Medulla oblongata (tissue), 1 donor: ENCODE measurements at regions not wholly inside any gene's neighbourhood (a gene's known extent, or its start where the extent isn't known, plus 50 kb on each side); places are given as distances from the start of the nearest gene placed in this dataset.
"Not testable (repeated sequence)": the region's sequence is repeated elsewhere in the genome, so short reads cannot be mapped to it uniquely, and the experiment has no call there.

Source experiments
- DNase-seq: peaks from one replicate; pipeline ENCODE4 v3.0.0-alpha.2; 2015; ENCODE audit errors: extremely low spot score

DNA sequence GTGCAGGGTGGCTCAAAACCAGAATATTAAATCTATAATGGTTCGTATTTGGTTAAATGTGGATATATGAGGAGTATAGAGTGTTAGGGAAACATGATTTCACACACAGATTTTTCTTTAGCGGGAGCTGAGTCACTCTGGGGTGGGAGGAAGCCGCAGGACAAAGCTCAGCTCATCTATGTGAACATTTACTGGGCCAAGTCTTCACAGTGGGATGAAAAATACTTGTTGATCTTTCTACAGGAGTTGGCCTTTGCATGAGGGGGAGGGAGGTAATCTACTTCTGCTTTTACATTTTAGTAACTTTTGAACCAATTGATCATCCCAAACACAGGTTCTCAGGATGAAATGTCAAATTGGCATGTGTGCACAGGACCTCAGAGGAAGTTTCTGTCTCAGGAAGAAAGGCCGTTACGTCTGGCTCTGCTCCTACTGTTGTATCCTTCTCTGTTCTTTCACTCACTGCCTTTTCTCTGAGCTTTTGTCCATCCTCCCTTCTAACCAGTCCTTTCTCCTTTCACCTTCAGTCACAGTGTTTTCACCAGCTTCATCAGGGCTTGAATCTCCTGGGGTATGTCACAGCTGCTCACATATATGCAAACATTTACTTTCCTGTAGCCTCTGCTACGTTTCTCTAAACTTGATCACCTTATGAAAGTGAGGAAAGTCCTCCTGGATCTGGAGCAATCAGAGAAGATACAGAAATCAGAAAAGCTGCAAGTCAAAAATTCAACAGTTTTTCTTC is 943.3 kb upstream of the FANCL start:
- DNase-seq = no peak

DNA sequence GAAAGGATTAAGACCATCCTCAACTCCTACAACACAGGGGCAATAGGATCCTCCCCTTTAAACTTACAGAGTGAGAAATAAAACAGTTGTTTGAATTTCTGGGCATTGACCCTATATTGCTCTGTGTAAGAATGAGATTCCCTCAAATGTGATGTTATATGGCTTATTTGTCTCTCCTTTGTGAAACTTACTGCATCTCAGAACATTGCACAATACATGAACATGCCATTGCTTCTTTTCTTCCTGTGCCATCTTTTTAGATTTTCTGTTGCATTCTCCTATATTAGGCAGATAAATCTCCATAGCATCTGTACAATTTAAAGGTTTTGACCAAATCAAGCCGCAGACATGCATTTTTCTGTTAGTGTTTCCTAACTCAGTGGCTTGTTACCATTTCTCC is 941.9 kb upstream of the FANCL start:
- DNase-seq = no peak

DNA sequence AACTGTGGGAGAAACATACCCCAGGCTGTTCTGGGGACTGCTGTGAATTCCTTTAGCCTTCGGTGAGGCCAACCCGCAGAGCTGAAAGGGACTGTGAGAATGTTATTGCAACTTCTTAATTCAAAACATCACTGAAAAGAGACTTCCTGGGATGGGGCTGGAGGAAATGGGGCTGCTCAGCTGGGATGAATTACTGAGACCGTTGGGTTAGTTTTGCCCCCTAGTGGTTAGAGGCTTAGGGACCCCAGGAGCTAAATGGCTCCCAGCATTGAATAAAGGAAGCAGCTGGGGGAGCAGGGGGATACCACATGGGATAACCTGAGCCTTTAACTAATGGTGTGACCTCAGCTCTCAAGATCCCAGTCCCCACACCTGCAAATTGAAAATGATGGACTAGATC is 941.1 kb upstream of the FANCL start:
- peak; percentile 57 for DNase-seq

DNA sequence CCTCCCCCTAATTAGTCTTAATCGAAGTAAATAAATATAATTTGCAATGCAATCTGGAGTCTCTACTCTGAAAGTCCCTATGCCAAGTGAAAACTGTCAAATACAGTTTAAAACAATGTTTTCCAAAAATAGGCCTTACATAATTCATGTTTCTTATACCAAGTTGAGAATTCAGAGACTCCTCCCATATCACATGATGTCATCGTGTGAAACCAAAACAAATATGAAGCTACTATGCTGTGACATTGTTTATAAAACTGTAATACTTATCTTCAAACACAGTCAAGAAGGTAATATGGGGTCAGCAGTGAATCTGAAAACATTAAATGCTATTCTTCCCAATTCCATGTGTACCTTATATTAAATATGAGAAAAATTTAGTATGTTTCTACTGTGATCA is 940.2 kb upstream of the FANCL start:
- DNase-seq = no peak

DNA sequence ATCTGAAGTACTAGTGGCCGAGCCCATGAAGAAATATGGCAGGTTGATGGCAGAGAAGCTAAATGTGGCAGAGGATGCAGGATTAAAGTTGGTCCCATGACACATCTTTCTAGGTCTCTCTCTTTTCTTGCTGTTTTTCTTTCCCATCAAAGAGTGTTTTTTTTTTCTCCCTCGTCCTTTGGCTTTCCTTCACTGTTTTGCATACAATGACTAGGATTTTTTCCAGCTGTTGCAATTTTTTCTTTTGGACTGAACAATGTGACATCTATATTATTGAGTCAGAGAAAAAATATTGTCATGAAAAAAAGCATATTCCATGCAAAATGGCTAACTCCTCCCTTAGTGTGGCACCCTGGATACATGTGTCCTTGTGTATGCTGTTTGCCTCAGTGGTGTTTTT is 939.5 kb upstream of the FANCL start:
- no peak for DNase-seq

DNA sequence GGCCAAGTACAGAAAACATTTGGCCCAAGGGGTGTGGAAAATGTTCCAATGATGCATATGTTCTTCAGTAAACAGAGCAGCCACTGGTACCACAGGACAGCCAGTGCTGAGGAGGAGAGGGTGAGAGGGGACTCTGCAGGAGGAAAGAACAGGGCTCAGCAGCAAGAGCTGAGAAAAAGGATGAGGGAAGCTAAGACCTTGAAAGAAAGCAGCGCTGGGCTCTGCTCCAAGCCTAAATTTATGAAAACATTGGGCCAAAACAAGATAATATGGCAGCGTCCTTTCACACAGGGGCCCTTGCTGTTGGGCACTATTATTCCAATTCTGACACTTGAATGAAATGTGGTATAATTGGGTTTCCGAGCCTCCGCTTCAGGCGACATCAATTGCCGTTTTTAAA is 939.0 kb upstream of the FANCL start:
- no peak for DNase-seq

DNA sequence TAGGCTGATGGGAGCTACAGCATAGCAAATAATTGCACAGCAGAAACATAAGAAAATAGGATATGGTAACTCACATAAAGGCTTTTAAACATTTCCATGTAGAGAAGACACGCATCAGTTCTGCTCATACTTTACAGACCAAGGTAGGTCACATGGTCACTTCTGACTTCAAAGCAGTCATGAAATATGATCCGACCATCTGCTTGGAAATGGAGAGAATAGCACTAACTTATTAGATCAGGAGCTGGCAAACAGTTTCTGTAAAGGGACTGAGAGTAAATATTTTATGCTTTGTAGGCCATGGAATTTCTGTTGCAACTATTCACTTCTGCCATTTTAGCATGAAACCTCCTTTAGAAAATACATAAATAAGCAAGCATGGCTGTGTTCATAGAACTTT is 936.6 kb upstream of the FANCL start:
- DNase-seq = no peak

DNA sequence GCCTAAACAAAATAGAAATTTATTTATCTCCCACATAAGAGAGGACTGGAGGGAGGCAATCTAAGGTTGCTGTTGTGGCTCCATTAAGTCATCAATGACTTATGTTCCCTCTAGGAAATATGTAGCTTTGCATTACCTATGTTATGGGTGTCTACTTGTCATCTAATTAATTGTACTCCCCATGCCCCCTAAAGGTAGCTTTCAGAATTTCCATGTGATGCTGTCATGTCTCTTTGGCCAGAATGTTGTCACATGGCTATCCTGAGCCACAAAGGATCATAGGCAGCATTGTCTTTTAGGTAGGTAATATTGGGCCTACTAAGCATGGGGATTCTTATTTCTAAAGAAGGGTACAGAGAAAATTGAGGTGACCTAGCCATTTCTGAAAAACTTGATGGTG is 935.6 kb upstream of the FANCL start:
- no peak for DNase-seq

DNA sequence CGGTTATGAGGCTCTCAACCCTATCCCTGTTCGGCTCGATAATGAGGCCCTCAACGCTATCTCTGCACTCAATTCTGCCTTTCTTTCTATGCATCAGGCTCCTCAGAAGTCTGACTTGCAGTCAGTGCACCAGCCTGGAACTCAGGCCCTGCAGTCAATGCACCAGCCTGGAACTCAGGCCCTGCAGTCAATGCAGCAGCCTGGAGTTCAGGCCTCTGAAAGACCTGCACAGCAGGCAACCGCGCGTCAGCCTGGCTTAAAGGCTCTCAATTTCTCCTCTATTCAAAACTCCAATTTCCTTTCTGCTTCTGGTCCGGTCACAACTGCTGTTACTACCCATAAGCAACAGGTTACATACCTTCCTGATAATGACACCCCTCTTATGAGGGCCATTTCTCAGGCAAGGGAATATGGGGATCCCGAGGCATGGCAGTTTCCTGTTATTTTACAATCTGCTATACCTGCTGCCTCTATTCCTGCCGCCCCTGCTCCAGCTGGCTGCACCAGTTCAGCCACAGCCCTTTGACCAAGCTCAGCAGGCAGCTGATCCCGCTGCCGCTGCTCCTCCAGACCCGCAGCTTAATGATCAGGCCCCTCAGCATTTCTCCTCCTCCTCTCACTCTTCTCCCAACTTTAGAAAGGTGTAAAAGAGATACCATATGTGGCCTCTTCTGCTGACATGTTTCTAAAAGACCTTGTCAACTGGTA is 933.6 kb upstream of the FANCL start:
- no peak for DNase-seq

DNA sequence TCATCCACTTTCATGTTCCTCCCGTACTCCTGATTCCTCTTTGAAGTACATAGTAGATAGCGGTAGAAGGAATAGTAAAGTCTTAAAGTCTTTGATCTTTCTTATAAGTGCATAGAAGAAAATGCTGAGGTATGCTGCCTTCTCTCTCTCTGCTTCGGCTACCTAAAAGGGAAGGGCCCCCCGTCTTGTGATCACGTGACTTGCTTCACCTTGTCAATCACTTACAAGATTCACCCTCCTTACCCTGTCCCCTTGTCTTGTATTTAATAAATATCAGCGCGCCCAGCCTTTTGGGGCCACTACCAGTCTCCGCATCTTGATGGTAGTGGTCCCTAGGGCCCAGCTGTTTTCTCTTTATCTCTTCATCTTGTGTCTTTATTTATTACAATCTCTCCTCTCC is 932.2 kb upstream of the FANCL start:
- DNase-seq = no peak

DNA sequence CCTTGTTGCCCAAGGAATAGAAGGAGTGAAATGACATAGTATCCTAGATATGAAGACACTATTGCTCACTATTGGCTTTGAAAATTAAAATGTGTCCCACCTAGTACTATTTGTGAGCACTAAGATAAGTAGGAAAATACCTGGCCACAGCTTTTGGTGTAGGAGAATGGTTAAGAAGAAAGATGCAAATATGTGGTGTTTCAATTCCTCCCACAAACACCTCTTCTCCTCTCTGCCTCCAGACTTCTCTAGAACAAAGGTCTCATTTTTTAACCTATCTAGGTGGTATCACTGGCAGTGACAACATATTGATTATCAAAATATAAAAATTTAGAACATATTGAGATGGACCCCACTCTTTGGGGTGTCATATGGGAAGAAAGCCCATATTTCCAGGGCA is 929.9 kb upstream of the FANCL start:
- DNase-seq = no peak

DNA sequence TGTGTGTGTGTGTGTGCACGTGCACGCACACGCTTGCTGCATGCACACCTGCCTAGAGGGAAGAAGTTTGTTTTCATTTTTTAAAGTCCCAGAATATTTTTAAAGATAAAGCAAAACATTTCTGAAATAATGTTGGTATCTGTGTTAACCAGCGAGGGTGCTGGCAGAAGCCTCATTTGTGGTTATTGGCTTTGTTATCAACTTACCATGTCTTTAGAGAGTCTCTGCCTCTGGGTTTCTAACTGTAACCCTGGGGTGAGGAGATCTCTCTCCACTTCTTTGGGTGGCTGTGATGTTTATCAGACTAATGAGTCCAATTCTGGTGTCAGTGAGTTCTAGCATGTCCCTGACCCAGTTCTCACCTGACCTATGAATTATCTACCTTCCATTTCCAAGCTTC is 927.6 kb upstream of the FANCL start:
- DNase-seq = no peak

DNA sequence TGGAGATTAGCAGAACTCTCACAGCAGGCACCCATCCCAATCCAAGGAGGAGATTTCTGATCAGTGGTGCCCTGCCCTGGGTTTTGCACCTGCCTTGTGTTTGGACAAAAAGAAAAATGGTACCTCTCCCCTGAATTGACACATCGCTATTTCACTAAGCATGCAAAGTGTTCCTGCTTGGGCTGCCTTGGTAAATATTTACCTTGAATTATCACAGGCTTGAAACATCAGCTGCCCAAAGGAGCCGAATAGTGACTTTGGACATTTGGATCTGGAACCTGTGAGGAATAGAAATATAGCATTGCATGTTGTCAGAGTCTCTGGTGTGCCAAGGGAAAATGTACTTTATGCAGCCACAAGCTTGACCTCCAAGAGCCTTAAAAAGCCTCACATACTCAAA is 926.4 kb upstream of the FANCL start:
- no peak for DNase-seq

DNA sequence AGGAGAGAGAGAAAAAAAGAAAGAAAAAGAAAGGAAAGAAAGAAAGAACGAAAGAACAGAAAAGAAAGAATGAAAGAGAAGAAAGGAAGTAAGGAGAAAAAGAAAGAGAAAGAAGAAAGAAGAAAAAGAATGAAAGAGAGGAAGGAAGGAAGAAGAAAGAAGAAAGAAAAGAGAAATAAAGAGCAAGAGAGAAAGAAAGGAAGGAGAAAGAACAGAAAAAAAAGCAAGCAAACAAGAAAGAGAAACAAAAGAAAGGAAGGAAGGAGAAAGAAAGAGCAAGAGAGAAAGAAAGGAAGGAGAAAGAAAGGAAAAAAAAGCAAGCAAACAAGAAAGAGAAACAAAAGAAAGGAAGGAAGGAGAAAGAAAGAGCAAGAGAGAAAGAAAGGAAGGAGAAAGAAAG is 916.8 kb upstream of the FANCL start:
- not testable (repeated sequence) for DNase-seq

DNA sequence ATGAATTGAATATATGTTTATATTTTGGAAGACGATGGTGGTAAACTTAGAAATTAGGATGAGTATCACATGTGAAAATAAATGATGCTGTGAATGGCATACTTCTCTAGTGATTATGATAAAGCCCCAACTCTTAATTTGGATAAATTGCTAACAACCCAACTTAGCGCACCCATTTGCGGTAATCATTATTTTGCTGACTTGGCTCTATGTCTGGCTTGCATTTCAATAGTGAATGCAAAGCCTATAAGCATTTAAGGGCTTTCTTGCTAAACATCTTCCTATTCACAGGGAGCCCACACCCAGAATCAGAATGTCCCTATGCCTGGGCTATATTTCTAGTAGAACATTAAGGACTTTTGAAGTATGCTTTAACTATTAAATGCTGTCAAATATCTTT is 910.7 kb upstream of the FANCL start:
- no peak for DNase-seq

DNA sequence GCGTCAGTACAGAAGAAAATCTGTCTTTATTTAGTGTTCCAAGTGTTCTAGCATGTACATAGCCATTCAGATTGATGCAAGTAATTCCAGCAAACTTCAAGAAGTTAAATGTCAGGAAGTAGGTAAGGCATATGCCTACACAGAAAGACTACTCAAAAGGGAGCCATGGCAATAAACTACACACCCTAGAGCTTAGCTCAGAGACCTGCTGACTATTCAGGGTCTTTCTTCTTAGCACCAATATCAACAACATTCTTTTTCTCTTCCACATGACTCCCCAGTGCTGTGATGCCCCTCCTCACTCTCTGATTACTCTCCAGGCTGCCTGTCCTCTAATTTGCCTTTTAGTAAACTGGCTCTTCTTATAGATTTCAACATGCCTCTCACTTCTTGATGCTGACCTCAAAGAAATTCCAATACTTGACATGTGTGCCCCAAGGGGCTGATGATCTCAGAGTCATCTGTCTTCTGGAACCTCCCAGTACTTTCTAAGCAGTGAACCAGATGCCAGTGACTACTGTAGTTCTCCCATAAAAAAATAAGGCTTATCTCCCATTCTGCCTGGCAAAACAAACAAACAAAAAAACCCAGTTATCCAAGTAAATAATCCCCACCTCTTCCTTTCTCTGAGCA is 909.2 kb upstream of the FANCL start:
- DNase-seq = no peak

DNA sequence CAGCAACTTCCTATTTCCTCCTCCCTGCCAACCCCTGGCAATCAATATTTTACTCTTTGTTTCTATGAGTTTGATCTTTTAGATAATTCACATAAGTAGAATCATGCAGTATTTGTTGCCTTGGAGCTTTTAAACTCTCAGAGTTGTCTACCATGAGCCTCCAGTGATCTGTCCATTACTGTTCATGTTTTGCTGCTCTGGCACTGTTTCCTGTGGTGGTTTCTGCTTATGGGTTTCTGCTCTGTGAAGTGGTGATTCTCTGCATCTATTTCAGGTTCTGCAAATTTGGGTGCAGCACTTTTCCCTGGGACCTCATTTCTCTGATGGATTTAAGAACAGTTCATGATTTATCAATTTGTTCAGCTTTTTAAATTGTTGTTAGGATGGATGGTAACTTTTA is 908.1 kb upstream of the FANCL start:
- DNase-seq = no peak

DNA sequence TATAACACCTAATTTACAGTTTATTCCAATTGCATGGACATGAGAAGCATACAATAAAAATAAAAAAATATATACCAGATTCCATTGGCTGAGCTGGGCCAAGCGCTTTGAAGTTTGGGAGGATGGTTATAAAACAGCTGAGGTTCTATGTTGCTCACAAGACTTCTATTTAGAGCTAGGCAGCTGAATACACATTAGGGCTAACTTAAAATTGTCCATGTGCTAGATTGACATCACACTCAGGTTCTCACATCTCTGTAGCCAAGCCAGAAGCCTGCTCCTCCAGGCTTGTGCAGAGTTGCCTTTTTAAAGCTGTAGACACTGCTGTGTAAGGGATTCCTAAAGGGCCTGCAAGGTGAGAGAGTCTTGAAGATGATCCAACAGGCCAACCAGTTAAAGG is 871.1 kb upstream of the FANCL start:
- no peak for DNase-seq

DNA sequence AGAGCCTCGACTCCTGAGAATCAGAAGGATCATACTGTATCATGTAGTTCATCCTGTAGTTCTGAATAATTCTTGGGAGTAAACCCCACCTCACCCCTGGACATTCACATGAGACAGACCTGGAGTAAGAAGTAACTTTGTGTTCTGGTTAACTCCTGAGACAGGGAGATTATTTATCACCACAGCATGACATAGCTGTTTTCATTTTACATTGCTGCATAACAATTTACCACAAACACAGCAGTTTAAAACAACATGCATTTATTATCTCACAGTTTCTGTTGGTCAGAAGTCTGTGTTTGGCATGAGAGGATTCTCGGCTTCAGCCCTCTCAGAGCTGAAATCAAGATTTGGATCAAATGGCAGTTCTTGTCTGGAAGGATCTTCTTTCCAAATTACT is 855.8 kb upstream of the FANCL start:
- no peak for DNase-seq

DNA sequence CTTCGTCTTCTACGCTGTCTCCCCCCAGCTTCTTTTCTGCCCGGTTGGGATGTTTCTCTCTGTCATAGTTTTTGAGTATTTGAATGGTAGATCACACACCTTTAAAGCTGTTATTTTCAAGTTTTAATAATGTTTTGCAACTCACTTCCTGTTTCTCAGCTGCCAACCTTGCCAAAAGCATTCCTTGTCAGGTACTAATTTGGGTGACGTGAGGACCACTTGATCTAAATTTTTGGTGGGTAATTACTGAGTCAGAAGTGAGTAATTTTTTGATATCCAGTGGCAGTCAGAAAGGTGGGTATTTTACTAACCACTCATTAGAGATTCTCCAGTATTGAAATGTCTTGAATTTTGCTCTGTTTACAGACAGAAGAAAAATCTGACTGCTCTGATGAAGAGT is 852.4 kb upstream of the FANCL start:
- DNase-seq = no peak

DNA sequence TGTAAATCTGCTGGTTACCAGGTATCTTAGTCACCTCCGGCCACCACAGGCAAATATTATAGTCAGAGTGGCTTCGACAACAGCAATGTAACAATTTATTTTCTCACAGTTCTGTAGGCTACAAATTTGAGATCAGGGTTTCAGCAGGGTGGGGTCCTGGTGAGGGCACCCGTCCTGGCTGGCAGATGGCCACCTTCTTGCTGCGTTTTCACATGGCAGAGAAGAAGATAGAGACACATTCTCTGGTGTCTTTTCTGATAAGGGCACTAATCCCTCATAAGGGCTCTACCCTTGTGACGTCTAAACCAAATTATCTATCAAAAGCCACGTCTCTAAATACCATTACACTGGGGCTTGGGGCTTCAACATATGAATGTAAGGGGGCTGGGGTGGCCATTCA is 843.2 kb upstream of the FANCL start:
- DNase-seq = no peak

DNA sequence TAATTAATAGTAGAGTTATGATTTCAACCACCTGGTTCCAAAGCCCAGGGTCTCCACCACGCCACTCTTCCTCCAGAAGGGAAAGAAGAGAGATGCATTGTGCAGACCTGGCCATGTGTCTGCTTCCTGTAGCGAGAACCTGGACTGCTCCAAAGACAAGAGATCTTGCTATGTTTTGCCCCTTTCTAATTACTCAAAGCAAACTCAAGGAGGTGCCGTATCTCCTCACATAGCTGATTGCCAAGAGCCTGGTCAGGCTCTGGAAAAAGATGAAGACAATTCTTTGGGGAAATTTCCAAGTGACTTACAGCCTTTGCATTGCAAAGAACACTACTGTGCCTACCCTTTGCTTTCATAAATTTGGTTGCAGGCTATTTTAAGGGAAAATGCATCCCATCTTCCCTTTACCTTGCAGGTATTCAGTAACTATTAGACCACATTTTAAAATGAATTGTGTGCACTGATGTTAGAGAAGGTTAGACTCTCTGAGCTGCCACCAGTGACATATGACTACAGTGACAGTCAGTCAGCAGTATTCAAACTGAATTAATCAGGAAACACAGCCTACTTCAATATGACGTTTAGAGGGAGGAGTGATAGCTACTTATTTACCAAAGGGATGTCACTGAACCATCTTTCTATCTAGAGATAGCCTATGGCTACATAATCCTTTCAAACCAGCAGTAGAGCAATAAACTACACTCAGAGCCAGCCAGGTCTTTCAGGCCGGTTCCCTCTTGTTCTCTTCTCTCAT is 842.1 kb upstream of the FANCL start:
- DNase-seq = no peak

DNA sequence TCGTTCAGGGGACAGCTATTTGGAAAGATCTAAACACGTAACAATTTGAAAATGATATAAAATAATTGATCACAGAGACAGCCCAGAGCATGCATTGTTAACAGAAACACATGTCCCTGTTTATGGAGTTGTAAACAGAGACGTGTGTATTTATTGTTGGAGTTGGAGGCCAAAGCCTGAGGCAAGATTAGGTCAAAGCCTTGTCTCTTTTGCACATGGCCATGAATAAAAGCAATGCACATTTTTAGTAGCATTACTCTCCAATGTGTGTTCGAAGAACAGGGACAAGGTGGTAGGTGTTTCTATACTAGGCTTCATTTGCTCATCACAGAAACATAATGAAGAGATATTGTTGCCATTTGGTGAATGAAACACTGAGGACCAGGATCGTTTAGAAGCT is 841.5 kb upstream of the FANCL start:
- DNase-seq = no peak
